A549 (cell line): ENCODE measurements at regions not wholly inside any gene's neighbourhood (a gene's known extent, or its start where the extent isn't known, plus 50 kb on each side); places are given as distances from the start of the nearest gene placed in this dataset.

Source experiments
- SREBF2 ChIP-seq: fragments of 450-650 bp; IDR thresholded peaks from 2 replicates; pipeline ENCODE4 v1.6.1; 2014; ENCODE audit warnings: mild to moderate bottlenecking, moderate library complexity
- TF ChIP-seq, protein P1 (sequence below): fragments of >200 bp; sonication (Bioruptor Twin); formaldehyde crosslinking; IDR thresholded peaks from 3 replicates; pipeline ENCODE4 v1.5.1; 2016
- TF ChIP-seq, protein P2 (sequence below): fragments of 450-650 bp; IDR thresholded peaks from 2 replicates; pipeline ENCODE4 v1.6.1; 2014; ENCODE audit warnings: antibody characterized with exemption

DNA sequence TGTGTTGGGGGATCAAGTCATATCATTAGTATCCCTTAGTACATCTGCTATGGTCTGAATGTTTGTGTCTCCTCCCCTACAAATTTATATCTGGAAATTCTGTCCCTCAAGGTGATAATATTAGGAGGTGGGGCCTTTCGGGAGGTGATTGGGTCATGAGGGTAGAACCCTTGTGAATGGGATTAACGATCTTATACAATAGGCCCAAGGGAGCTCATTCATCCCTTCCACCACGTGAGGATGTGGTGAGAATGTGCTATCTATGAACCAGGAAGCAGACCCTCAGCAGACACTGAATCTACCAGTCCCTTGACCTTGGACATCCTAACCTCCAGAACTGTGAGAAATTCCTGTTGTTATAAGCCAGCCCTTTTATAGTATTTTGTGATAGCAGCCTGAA is 110.7 kb downstream of the PTCSC3 start:
- TF ChIP-seq, protein P1, sequence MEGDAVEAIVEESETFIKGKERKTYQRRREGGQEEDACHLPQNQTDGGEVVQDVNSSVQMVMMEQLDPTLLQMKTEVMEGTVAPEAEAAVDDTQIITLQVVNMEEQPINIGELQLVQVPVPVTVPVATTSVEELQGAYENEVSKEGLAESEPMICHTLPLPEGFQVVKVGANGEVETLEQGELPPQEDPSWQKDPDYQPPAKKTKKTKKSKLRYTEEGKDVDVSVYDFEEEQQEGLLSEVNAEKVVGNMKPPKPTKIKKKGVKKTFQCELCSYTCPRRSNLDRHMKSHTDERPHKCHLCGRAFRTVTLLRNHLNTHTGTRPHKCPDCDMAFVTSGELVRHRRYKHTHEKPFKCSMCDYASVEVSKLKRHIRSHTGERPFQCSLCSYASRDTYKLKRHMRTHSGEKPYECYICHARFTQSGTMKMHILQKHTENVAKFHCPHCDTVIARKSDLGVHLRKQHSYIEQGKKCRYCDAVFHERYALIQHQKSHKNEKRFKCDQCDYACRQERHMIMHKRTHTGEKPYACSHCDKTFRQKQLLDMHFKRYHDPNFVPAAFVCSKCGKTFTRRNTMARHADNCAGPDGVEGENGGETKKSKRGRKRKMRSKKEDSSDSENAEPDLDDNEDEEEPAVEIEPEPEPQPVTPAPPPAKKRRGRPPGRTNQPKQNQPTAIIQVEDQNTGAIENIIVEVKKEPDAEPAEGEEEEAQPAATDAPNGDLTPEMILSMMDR, result no peak
- TF ChIP-seq SREBF2, result no peak
- TF ChIP-seq, protein P2, sequence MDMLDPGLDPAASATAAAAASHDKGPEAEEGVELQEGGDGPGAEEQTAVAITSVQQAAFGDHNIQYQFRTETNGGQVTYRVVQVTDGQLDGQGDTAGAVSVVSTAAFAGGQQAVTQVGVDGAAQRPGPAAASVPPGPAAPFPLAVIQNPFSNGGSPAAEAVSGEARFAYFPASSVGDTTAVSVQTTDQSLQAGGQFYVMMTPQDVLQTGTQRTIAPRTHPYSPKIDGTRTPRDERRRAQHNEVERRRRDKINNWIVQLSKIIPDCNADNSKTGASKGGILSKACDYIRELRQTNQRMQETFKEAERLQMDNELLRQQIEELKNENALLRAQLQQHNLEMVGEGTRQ, result no peak
